H1 (cell line): ENCODE measurements at regions not wholly inside any gene's neighbourhood (a gene's known extent, or its start where the extent isn't known, plus 50 kb on each side); places are given as distances from the start of the nearest gene placed in this dataset.

Experiments
- CHD7 ChIP-seq: fragments of 300-600 bp; sonication (generic); IDR thresholded peaks from 2 replicates; pipeline ENCODE4 v1.7.1; 2012; ENCODE audit warnings: low read length, moderate library complexity, mild to moderate bottlenecking, inconsistent platforms; ENCODE audit not compliant: insufficient replicate concordance
- CREB1 ChIP-seq: IDR thresholded peaks from 2 replicates; pipeline ENCODE4 v1.6.1; 2012; ENCODE audit warnings: inconsistent platforms
- CTCF ChIP-seq, 3 experiments: IDR thresholded peaks; 1 replicate in 2 of 3; 2 replicates in 1 of 3; pipeline versions ENCODE4 v1.5.1 to v1.6.1; 2011; ENCODE audit warnings: low read length in 3 of 3, mild to moderate bottlenecking in 3 of 3, inconsistent platforms in 2 of 3, low read depth in 1 of 3, moderate library complexity in 1 of 3; ENCODE audit not compliant: insufficient read depth in 1 of 3; ENCODE audit errors: control extremely low read depth in 1 of 3
- EP300 ChIP-seq, 2 experiments: IDR thresholded peaks; 1 replicate in 1 of 2; 2 replicates in 1 of 2; pipeline ENCODE4 v1.6.1; 2011 to 2012; ENCODE audit warnings: low read depth in 2 of 2, low read length in 2 of 2, mild to moderate bottlenecking in 2 of 2, borderline replicate concordance in 1 of 2, inconsistent platforms in 1 of 2, moderate library complexity in 1 of 2
- HDAC6 ChIP-seq: IDR thresholded peaks from one replicate; pipeline ENCODE4 v1.7.1; 2012; ENCODE audit warnings: low read depth, mild to moderate bottlenecking, inconsistent platforms, low read length, moderate library complexity
- MAX ChIP-seq: IDR thresholded peaks from 2 replicates; pipeline ENCODE4 v1.6.1; 2012; ENCODE audit warnings: inconsistent platforms
- PHF8 ChIP-seq: fragments of 200-600 bp; sonication (generic); conservative IDR thresholded peaks from 2 replicates; pipeline ENCODE4 v1.7.1; 2012; ENCODE audit warnings: low read depth, mild to moderate bottlenecking, inconsistent platforms, low read length, moderate library complexity
- POLR2A ChIP-seq, 2 experiments: IDR thresholded peaks; 1 replicate in 1 of 2; 2 replicates in 1 of 2; pipeline ENCODE4 v1.6.1; 2011; ENCODE audit warnings: low read depth in 2 of 2, low read length in 2 of 2, mild to moderate bottlenecking in 2 of 2; ENCODE audit errors: control extremely low read depth in 1 of 2
- RAD21 ChIP-seq, 2 experiments: IDR thresholded peaks in 1 of 2; conservative IDR thresholded peaks in 1 of 2; 2 replicates each; pipeline ENCODE4 v1.6.1; 2011; ENCODE audit warnings: low read depth in 2 of 2, low read length in 2 of 2, improper control_type of control experiment in 1 of 2, inconsistent platforms in 1 of 2, mild to moderate bottlenecking in 1 of 2, moderate library complexity in 1 of 2
- RFX5 ChIP-seq: IDR thresholded peaks from 2 replicates; pipeline ENCODE4 v1.6.1; 2011; ENCODE audit warnings: low read depth, low read length, improper control_type of control experiment, borderline replicate concordance
- RNF2 ChIP-seq: fragments of 200-900, 300-1000 bp; sonication (generic); IDR thresholded peaks from 2 replicates; pipeline ENCODE4 v1.7.1; 2016; ENCODE audit warnings: borderline replicate concordance, low read depth, mild to moderate bottlenecking, antibody characterized with exemption, low read length; ENCODE audit not compliant: poor library complexity, severe bottlenecking; ENCODE audit errors: missing control alignments
- RXRA ChIP-seq: IDR thresholded peaks from 2 replicates; pipeline ENCODE4 v1.6.1; 2011; ENCODE audit warnings: low read depth, mild to moderate bottlenecking, low read length, moderate library complexity; ENCODE audit not compliant: insufficient read depth
- SRF ChIP-seq: IDR thresholded peaks from 2 replicates; pipeline ENCODE4 v1.6.1; 2011; ENCODE audit warnings: mild to moderate bottlenecking, low read depth, low read length, moderate library complexity
- TCF12 ChIP-seq: IDR thresholded peaks from 2 replicates; pipeline ENCODE4 v1.6.1; 2011; ENCODE audit warnings: low read depth, mild to moderate bottlenecking, low read length

GRCh38 chr2:48199070-48199469, 115.4 kb upstream of the FOXN2 start:
- no peak for TF ChIP-seq POLR2A (IDR thresholded peaks at IDR 0.05; ENCODE audit: control extremely low read depth in 1 of 2, low read depth in 2 of 2, low read length in 2 of 2)
- no peak for TF ChIP-seq CREB1
- no peak for TF ChIP-seq CTCF (IDR thresholded peaks at IDR 0.05; ENCODE audit: control extremely low read depth in 1 of 3, insufficient read depth in 1 of 3, low read depth in 1 of 3, low read length in 3 of 3)
- no peak for TF ChIP-seq EP300 (IDR thresholded peaks at IDR 0.05; ENCODE audit: borderline replicate concordance in 1 of 2, low read depth in 2 of 2, low read length in 2 of 2)
- TF ChIP-seq HDAC6: no peak
- no peak for TF ChIP-seq RAD21 (IDR thresholded peaks at IDR 0.05 in 1 of 2, conservative IDR thresholded peaks at IDR 0.05 in 1 of 2; ENCODE audit: low read depth in 2 of 2, low read length in 2 of 2)
- no peak for TF ChIP-seq MAX
- TF ChIP-seq RFX5: no peak
- no peak for TF ChIP-seq PHF8
- TF ChIP-seq SRF: no peak
- no peak for TF ChIP-seq RNF2
- TF ChIP-seq CHD7: no peak
- no peak for TF ChIP-seq TCF12
- TF ChIP-seq RXRA: no peak
